ENCODE measurements at regions not wholly inside any gene's neighbourhood (a gene's known extent, or its start where the extent isn't known, plus 50 kb on each side); places are given as distances from the start of the nearest gene placed in this dataset.
"Not testable (repeated sequence)": the region's sequence is repeated elsewhere in the genome, so short reads cannot be mapped to it uniquely, and the experiment has no call there.

DNA sequence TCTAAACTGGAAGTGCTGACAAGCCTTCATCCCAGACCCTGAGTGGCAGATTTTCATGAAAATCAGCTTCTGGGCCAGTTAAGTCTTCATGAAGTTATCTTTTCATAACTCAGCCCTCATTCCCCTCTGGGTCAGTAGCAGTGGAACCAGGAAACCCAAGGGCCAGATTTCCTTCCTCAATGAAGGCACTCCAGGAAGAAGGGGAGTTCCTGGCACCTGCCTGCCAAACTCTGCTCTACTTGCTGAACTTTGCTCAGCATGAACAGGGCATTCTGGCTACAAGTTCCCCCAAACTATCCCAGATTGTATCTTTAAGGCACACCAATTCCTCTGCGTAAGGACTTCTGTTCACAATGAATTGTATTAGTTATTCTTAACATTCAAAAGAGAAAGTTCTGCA lies 90.3 kb downstream of the TRIM69 start:
- TF ChIP-seq, protein P1, sequence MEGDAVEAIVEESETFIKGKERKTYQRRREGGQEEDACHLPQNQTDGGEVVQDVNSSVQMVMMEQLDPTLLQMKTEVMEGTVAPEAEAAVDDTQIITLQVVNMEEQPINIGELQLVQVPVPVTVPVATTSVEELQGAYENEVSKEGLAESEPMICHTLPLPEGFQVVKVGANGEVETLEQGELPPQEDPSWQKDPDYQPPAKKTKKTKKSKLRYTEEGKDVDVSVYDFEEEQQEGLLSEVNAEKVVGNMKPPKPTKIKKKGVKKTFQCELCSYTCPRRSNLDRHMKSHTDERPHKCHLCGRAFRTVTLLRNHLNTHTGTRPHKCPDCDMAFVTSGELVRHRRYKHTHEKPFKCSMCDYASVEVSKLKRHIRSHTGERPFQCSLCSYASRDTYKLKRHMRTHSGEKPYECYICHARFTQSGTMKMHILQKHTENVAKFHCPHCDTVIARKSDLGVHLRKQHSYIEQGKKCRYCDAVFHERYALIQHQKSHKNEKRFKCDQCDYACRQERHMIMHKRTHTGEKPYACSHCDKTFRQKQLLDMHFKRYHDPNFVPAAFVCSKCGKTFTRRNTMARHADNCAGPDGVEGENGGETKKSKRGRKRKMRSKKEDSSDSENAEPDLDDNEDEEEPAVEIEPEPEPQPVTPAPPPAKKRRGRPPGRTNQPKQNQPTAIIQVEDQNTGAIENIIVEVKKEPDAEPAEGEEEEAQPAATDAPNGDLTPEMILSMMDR (conservative IDR thresholded peaks at IDR 0.05; ENCODE audit: low read depth, low read length): not testable (repeated sequence)
- not testable (repeated sequence) for TF ChIP-seq EZH2 (IDR thresholded peaks at IDR 0.05; ENCODE audit: borderline replicate concordance, low read depth, low read length, poor library complexity, severe bottlenecking)
